Heart left ventricle (tissue), 13 donors: ENCODE measurements at regions not wholly inside any gene's neighbourhood (a gene's known extent, or its start where the extent isn't known, plus 50 kb on each side); places are given as distances from the start of the nearest gene placed in this dataset.

Source experiments
- POLR2A ChIP-seq, 2 donors: fragments of 450-650 bp; IDR thresholded peaks; one replicate each; pipeline ENCODE4 v1.6.1; 2017; ENCODE audit warnings: antibody characterized with exemption in 2 of 2, mild to moderate bottlenecking in 2 of 2, moderate library complexity in 2 of 2
- TF ChIP-seq, protein P1 (sequence below), 12 donors: fragments of 200-600 bp; sonication (generic) in 4 of 12; IDR thresholded peaks; one replicate each; pipeline versions ENCODE4 v1.5.0 to v1.8.0; 2018 to 2022; ENCODE audit warnings: antibody characterized with exemption in 12 of 12, mild to moderate bottlenecking in 5 of 12
- donor health status: ischemic (EF 13 %, LVEDD 7.1; RV severe dilation, severe dysfunction).
- donor health status: DM: no; HTN: yes; CAD: no.
- donor health status: DM: no; HTN: no; CAD: no.
- donor health status: ischemic (EF 25% LVEDD 6.9; RV normal size, moderate dysfunction).
- donor health status: ischemic (EF 25% LVEDD 5.7; RV mildly dilated, moderate dysfunction).
- donor health status: ischemic (EF 35%, LVEDD 5.7; RV mildly dilated, moderate dysfunction).
- donor health status: nonischemic (EF 11% LVEDD 7.7; RV severe dilation, severe dysfunction).
- donor health status: DM: yes; HTN: yes; CAD: no.
- donor health status: PGD.
- donor health status: ischemic (EF 29% LVEDD 5.4; RV normal size, mild dysfunction).
- donor health status: nonischemic (EF 23%, LVEDD 6.1; RV moderate dilation, normal function).

GRCh38 chr5:152171888-152172287 lies 233.2 kb downstream of the NMUR2 start:
- no peak for TF ChIP-seq POLR2A (IDR thresholded peaks at IDR 0.05)
- TF ChIP-seq, protein P1, sequence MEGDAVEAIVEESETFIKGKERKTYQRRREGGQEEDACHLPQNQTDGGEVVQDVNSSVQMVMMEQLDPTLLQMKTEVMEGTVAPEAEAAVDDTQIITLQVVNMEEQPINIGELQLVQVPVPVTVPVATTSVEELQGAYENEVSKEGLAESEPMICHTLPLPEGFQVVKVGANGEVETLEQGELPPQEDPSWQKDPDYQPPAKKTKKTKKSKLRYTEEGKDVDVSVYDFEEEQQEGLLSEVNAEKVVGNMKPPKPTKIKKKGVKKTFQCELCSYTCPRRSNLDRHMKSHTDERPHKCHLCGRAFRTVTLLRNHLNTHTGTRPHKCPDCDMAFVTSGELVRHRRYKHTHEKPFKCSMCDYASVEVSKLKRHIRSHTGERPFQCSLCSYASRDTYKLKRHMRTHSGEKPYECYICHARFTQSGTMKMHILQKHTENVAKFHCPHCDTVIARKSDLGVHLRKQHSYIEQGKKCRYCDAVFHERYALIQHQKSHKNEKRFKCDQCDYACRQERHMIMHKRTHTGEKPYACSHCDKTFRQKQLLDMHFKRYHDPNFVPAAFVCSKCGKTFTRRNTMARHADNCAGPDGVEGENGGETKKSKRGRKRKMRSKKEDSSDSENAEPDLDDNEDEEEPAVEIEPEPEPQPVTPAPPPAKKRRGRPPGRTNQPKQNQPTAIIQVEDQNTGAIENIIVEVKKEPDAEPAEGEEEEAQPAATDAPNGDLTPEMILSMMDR (IDR thresholded peaks at IDR 0.05), result no peak
